Activated CD4-positive, alpha-beta T cell treated with anti-CD3 and anti-CD28 coated beads, Interleukin-2, amount 10 ng/mL, durations not matched to agents 24 days and 14 days (primary cell): ENCODE measurements at regions not wholly inside any gene's neighbourhood (a gene's known extent, or its start where the extent isn't known, plus 50 kb on each side); places are given as distances from the start of the nearest gene placed in this dataset.

Source experiments
- DNase-seq: peaks from one replicate; pipeline ENCODE4 v3.0.0; 2022
- H3K27ac Mint-ChIP-seq: one replicate; pipeline ENCODE4 v1.8.0; 2022; ENCODE audit warnings: mild to moderate bottlenecking, mixed read lengths
- H3K27me3 Mint-ChIP-seq: one replicate; pipeline ENCODE4 v1.8.0; 2022; ENCODE audit warnings: mixed read lengths
- H3K36me3 Mint-ChIP-seq: one replicate; pipeline ENCODE4 v1.8.0; 2022; ENCODE audit warnings: low read depth, mild to moderate bottlenecking, mixed read lengths
- H3K4me1 Mint-ChIP-seq: one replicate; pipeline ENCODE4 v1.8.0; 2021; ENCODE audit warnings: mixed read lengths
- H3K4me3 Mint-ChIP-seq: one replicate; pipeline ENCODE4 v1.8.0; 2022; ENCODE audit warnings: mild to moderate bottlenecking, moderate library complexity, mixed read lengths
- H3K9me3 Mint-ChIP-seq: one replicate; pipeline ENCODE4 v1.8.0; 2021; ENCODE audit warnings: mixed read lengths
- intact Hi-C: fragments of 100-400 bp; cut with micrococcal nuclease; formaldehyde crosslinking; loops from one replicate; pipeline ENCODE4 v1.15.1; 2023

GRCh38 chr6:153210083-153210482 lies 79.0 kb upstream of the RGS17 start:
- no peak for DNase-seq
- intact Hi-C loops, result no loop called here
- no peaks in the 10 kb centered on the region for H3K36me3 Mint-ChIP-seq
- H3K9me3 Mint-ChIP-seq, result no peaks in the 10 kb centered on the region
- no peaks in the 10 kb centered on the region for H3K4me1 Mint-ChIP-seq
- no peak overlapping the region for H3K27ac Mint-ChIP-seq
- no peak overlapping the region for H3K4me3 Mint-ChIP-seq
- H3K27me3 Mint-ChIP-seq, result peaks cover 2% of the 10 kb centered on the region

GRCh38 chr6:153208706-153209105 lies 77.6 kb upstream of the RGS17 start:
- Mint-ChIP-seq H3K27ac (no peak overlapping the region), H3K4me3 (no peak overlapping the region), H3K36me3 (no peaks in the 10 kb centered on the region), H3K4me1 (no peaks in the 10 kb centered on the region), H3K9me3 (no peaks in the 10 kb centered on the region), H3K27me3 (peaks cover 2% of the 10 kb centered on the region)
- DNase-seq, result no peak
- intact Hi-C loops, result no loop called here

- no peaks in the 10 kb centered on the region for H3K36me3 Mint-ChIP-seq
- no peak overlapping the region for H3K27ac Mint-ChIP-seq
These were observed 76.5 kb upstream of the RGS17 start for GRCh38 chr6:153207617-153208016.

GRCh38 chr6:153207006-153207405 lies 75.9 kb upstream of the RGS17 start:
- no peak for DNase-seq
- intact Hi-C loops, result no loop called here
- H3K27ac Mint-ChIP-seq, result no peak overlapping the region
- H3K9me3 Mint-ChIP-seq, result no peaks in the 10 kb centered on the region
- H3K4me3 Mint-ChIP-seq, result no peak overlapping the region
- no peaks in the 10 kb centered on the region for H3K36me3 Mint-ChIP-seq
- no peaks in the 10 kb centered on the region for H3K27me3 Mint-ChIP-seq
- no peaks in the 10 kb centered on the region for H3K4me1 Mint-ChIP-seq

More at GRCh38 chr6:153207617-153208016, 76.5 kb upstream of the RGS17 start:
- Mint-ChIP-seq H3K9me3 (no peaks in the 10 kb centered on the region), H3K4me1 (no peaks in the 10 kb centered on the region), H3K4me3 (no peak overlapping the region), H3K27me3 (no peaks in the 10 kb centered on the region)
- no peak for DNase-seq
- intact Hi-C loops, result no loop called here

GRCh38 chr6:153192943-153193885 lies 62.1 kb upstream of the RGS17 start:
- H3K9me3 Mint-ChIP-seq, result peaks cover 4% of the 10 kb centered on the region
- no peaks in the 10 kb centered on the region for H3K4me1 Mint-ChIP-seq
- no peaks in the 10 kb centered on the region for H3K27me3 Mint-ChIP-seq
- no peak overlapping the region for H3K27ac Mint-ChIP-seq
- H3K4me3 Mint-ChIP-seq, result no peak overlapping the region
- intact Hi-C loops, result no loop called here
- no peaks in the 10 kb centered on the region for H3K36me3 Mint-ChIP-seq
- no peak for DNase-seq

GRCh38 chr6:153183925-153184324 lies 52.8 kb upstream of the RGS17 start:
- Mint-ChIP-seq H3K27me3 (no peaks in the 10 kb centered on the region), H3K4me1 (no peaks in the 10 kb centered on the region), H3K36me3 (no peaks in the 10 kb centered on the region), H3K4me3 (no peak overlapping the region), H3K27ac (no peak overlapping the region), H3K9me3 (no peaks in the 10 kb centered on the region)
- DNase-seq, result no peak
- intact Hi-C loops, result no loop called here
